HepG2 (cell line): ENCODE measurements at regions not wholly inside any gene's neighbourhood (a gene's known extent, or its start where the extent isn't known, plus 50 kb on each side); places are given as distances from the start of the nearest gene placed in this dataset.

Experiments
- ATF5 ChIP-seq: sonication (generic); formaldehyde crosslinking; IDR thresholded peaks from 2 replicates; pipeline ENCODE4 v1.4.0; 2020; ENCODE audit warnings: mild to moderate bottlenecking, low read depth, missing genetic modification reagents
- DR1 ChIP-seq: sonication (generic); formaldehyde crosslinking; IDR thresholded peaks from 2 replicates; pipeline ENCODE4 v1.8.0; 2021; ENCODE audit warnings: mild to moderate bottlenecking, missing genetic modification reagents, inconsistent platforms
- EED ChIP-seq: sonication (generic); formaldehyde crosslinking; IDR thresholded peaks from 2 replicates; pipeline ENCODE4 v1.5.0; 2020; ENCODE audit warnings: mild to moderate bottlenecking, missing genetic modification reagents
- GATA4 ChIP-seq: sonication (generic); IDR thresholded peaks from 2 replicates; pipeline ENCODE4 v1.6.1; 2016; ENCODE audit warnings: antibody characterized with exemption, low read depth, borderline replicate concordance
- HBP1 ChIP-seq: IDR thresholded peaks from 2 replicates; pipeline ENCODE4 v1.6.1; 2016; ENCODE audit warnings: low read depth, control low read depth
- HDAC2 ChIP-seq: sonication (generic); formaldehyde crosslinking; IDR thresholded peaks from 2 replicates; pipeline ENCODE4 v1.4.0; 2020; ENCODE audit warnings: missing genetic modification reagents
- HIVEP1 ChIP-seq: sonication (generic); formaldehyde crosslinking; IDR thresholded peaks from 2 replicates; pipeline ENCODE4 v1.4.0; 2020; ENCODE audit warnings: mild to moderate bottlenecking, missing genetic modification reagents
- HNRNPK ChIP-seq: fragments of 200-400 bp; formaldehyde crosslinking; IDR thresholded peaks from 2 replicates; pipeline ENCODE4 v1.6.1; 2018; ENCODE audit warnings: low read length, low read depth, moderate library complexity, mild to moderate bottlenecking; ENCODE audit not compliant: poor library complexity, severe bottlenecking
- JUND ChIP-seq: sonication (generic); formaldehyde crosslinking; IDR thresholded peaks from 2 replicates; pipeline ENCODE4 v1.8.0; 2022; ENCODE audit warnings: mild to moderate bottlenecking, missing genetic modification reagents
- MIXL1 ChIP-seq: IDR thresholded peaks from 2 replicates; pipeline ENCODE4 v1.6.1; 2016
- NFATC3 ChIP-seq: sonication (generic); formaldehyde crosslinking; IDR thresholded peaks from 2 replicates; pipeline ENCODE4 v1.5.1; 2020; ENCODE audit warnings: mild to moderate bottlenecking, missing genetic modification reagents
- NFKB2 ChIP-seq: sonication (generic); formaldehyde crosslinking; IDR thresholded peaks from 2 replicates; pipeline ENCODE4 v1.4.0; 2020; ENCODE audit warnings: missing genetic modification reagents, borderline replicate concordance
- POLR2A ChIP-seq, 2 experiments: IDR thresholded peaks; 2 replicates each; pipeline ENCODE4 v1.6.1; 2011; ENCODE audit warnings: low read depth in 2 of 2, low read length in 2 of 2, mild to moderate bottlenecking in 1 of 2, moderate library complexity in 1 of 2; ENCODE audit not compliant: insufficient read depth in 1 of 2
- SAP130 ChIP-seq: IDR thresholded peaks from 2 replicates; pipeline ENCODE4 v1.6.1; 2016; ENCODE audit warnings: low read depth
- TAF1 ChIP-seq: sonication (generic); formaldehyde crosslinking; IDR thresholded peaks from 2 replicates; pipeline ENCODE4 v1.4.0; 2020; ENCODE audit warnings: missing genetic modification reagents
- TBX3 ChIP-seq: fragments of 450-650 bp; IDR thresholded peaks from 2 replicates; pipeline ENCODE4 v1.6.1; 2017; ENCODE audit warnings: antibody characterized with exemption, mild to moderate bottlenecking, inconsistent platforms, borderline replicate concordance
- ZNF224 ChIP-seq: sonication (generic); formaldehyde crosslinking; IDR thresholded peaks from 2 replicates; pipeline ENCODE4 v1.5.0; 2020; ENCODE audit warnings: mild to moderate bottlenecking, missing genetic modification reagents
- ZNF329 ChIP-seq: sonication (generic); formaldehyde crosslinking; IDR thresholded peaks from 2 replicates; pipeline ENCODE4 v1.9.0; 2021; ENCODE audit warnings: low read depth, mild to moderate bottlenecking, missing genetic modification reagents
- ZNF432 ChIP-seq: sonication (generic); formaldehyde crosslinking; IDR thresholded peaks from 2 replicates; pipeline ENCODE4 v1.5.0; 2020; ENCODE audit warnings: missing genetic modification reagents, mild to moderate bottlenecking, borderline replicate concordance
- ZNF770 ChIP-seq: sonication (generic); formaldehyde crosslinking; IDR thresholded peaks from 2 replicates; pipeline ENCODE4 v1.5.0; 2020; ENCODE audit warnings: mild to moderate bottlenecking, missing genetic modification reagents
- ZNF781 ChIP-seq: sonication (generic); formaldehyde crosslinking; IDR thresholded peaks from 2 replicates; pipeline ENCODE4 v1.5.1; 2020; ENCODE audit warnings: borderline replicate concordance, mild to moderate bottlenecking, missing genetic modification reagents; ENCODE audit errors: not compliant biosample characterization
- ZNF782 ChIP-seq: sonication (generic); formaldehyde crosslinking; IDR thresholded peaks from 2 replicates; pipeline ENCODE4 v1.4.0; 2020; ENCODE audit warnings: missing genetic modification reagents, mild to moderate bottlenecking, borderline replicate concordance
- TF ChIP-seq, protein P1 (sequence below): sonication (generic); formaldehyde crosslinking; IDR thresholded peaks from 2 replicates; pipeline ENCODE4 v1.4.0; 2020; ENCODE audit warnings: missing genetic modification reagents
- TF ChIP-seq, protein P2 (sequence below): IDR thresholded peaks from 2 replicates; pipeline ENCODE4 v1.6.1; 2012; ENCODE audit warnings: inconsistent platforms

GRCh38 chr2:62570861-62571698 is 65.1 kb upstream of the TMEM17 start (continued):
- no peak for TF ChIP-seq ZNF770
- no peak for TF ChIP-seq JUND (CRISPR knock-in tag)
- TF ChIP-seq HDAC2 (CRISPR knock-in tag): no peak
- no peak; a peak in 2 of 4 replicates for TF ChIP-seq POLR2A (IDR thresholded peaks at IDR 0.05; ENCODE audit: insufficient read depth in 1 of 2, low read depth in 2 of 2, low read length in 2 of 2)
- no peak for TF ChIP-seq MIXL1 (CRISPR knock-in tag)
- TF ChIP-seq, protein P1, sequence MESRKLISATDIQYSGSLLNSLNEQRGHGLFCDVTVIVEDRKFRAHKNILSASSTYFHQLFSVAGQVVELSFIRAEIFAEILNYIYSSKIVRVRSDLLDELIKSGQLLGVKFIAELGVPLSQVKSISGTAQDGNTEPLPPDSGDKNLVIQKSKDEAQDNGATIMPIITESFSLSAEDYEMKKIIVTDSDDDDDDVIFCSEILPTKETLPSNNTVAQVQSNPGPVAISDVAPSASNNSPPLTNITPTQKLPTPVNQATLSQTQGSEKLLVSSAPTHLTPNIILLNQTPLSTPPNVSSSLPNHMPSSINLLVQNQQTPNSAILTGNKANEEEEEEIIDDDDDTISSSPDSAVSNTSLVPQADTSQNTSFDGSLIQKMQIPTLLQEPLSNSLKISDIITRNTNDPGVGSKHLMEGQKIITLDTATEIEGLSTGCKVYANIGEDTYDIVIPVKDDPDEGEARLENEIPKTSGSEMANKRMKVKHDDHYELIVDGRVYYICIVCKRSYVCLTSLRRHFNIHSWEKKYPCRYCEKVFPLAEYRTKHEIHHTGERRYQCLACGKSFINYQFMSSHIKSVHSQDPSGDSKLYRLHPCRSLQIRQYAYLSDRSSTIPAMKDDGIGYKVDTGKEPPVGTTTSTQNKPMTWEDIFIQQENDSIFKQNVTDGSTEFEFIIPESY: peak; percentile 91
- no peak for TF ChIP-seq DR1 (CRISPR knock-in tag)
- TF ChIP-seq NFATC3: no peak
- TF ChIP-seq ZNF329 (CRISPR knock-in tag): no peak
- TF ChIP-seq EED: no peak
- no peak for TF ChIP-seq ATF5 (CRISPR knock-in tag)
- TF ChIP-seq GATA4: no peak
- no peak for TF ChIP-seq ZNF781
- no peak for TF ChIP-seq ZNF782 (CRISPR knock-in tag)
- TF ChIP-seq HNRNPK: no peak
- no peak for TF ChIP-seq ZNF432 (CRISPR knock-in tag)
- no peak for TF ChIP-seq SAP130 (CRISPR knock-in tag)
- TF ChIP-seq HIVEP1 (CRISPR knock-in tag): peak; percentile 39; the same call in 1 of the 2 replicates
- peak; percentile 15; the same call in 1 of the 2 replicates for TF ChIP-seq TAF1 (CRISPR knock-in tag)
- TF ChIP-seq HBP1 (CRISPR knock-in tag): no peak
- TF ChIP-seq, protein P2, sequence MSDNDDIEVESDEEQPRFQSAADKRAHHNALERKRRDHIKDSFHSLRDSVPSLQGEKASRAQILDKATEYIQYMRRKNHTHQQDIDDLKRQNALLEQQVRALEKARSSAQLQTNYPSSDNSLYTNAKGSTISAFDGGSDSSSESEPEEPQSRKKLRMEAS: no peak
- no peak for TF ChIP-seq NFKB2 (CRISPR knock-in tag)
- no peak for TF ChIP-seq TBX3
- TF ChIP-seq ZNF224 (CRISPR knock-in tag): no peak
